K562 (cell line): ENCODE measurements at regions not wholly inside any gene's neighbourhood (a gene's known extent, or its start where the extent isn't known, plus 50 kb on each side); places are given as distances from the start of the nearest gene placed in this dataset.

Experiments used
- ELK3 ChIP-seq: fragments of 450-650 bp; formaldehyde crosslinking; IDR thresholded peaks from 2 replicates; pipeline ENCODE4 v1.4.0; 2020; ENCODE audit warnings: mild to moderate bottlenecking
- EZH2 ChIP-seq: IDR thresholded peaks from 2 replicates; pipeline ENCODE4 v1.6.1; 2012; ENCODE audit warnings: low read depth, mild to moderate bottlenecking, inconsistent platforms, low read length, borderline replicate concordance
- POLR2AphosphoS5 ChIP-seq: IDR thresholded peaks from 2 replicates; pipeline ENCODE4 v1.6.1; 2011; ENCODE audit warnings: mild to moderate bottlenecking, low read depth, low read length, moderate library complexity; ENCODE audit not compliant: control insufficient read depth, insufficient read depth

- TF ChIP-seq ELK3 (CRISPR knock-in tag) (no peak), POLR2AphosphoS5 (no peak), EZH2 (no peak)
These were observed 355.4 kb downstream of the CAAP1 start for GRCh38 chr9:26537211-26537610.
